H1 (cell line): ENCODE measurements at regions not wholly inside any gene's neighbourhood (a gene's known extent, or its start where the extent isn't known, plus 50 kb on each side); places are given as distances from the start of the nearest gene placed in this dataset.

ENCODE experiments used
- CTCF ChIA-PET: fragments of 300-600 bp; sonication (Branson Sonifier 250); formaldehyde crosslinking; loops from one replicate; lab custom pipeline; 2021; ENCODE audit not compliant: partially characterized antibody; lab: Charles Lee
- POLR2A ChIA-PET: fragments of 300-600 bp; sonication (Branson Sonifier 250); formaldehyde crosslinking; loops from one replicate; lab custom pipeline; 2021; ENCODE audit warnings: inconsistent platforms; ENCODE audit not compliant: partially characterized antibody; lab: Charles Lee
- DNase-seq, 2 experiments: peaks; one replicate each; pipeline versions ENCODE4 v3.0.0 to v3.0.0-alpha.2; 2010 to 2022; ENCODE audit warnings: low spot score in 2 of 2, low read depth in 1 of 2, mixed read lengths in 1 of 2
- FAIRE-seq: peaks from 2 replicates; lab custom pipeline; 2011; peaks lifted over from hg19 to GRCh38; lab: Jason Lieb, UNC
- H2AFZ ChIP-seq: 2 replicates; pipeline ENCODE4 v1.8.1; 2012; ENCODE audit warnings: low read length, inconsistent platforms
- H2AK5ac ChIP-seq: 2 replicates; pipeline ENCODE4 v1.6.1; 2013; ENCODE audit warnings: low read depth, low read length
- H2BK120ac ChIP-seq: replicated peaks from 2 replicates; pipeline ENCODE3; 2013; ENCODE audit warnings: low read depth, low read length, inconsistent platforms
- H2BK12ac ChIP-seq: 2 replicates; pipeline ENCODE4 v1.6.1; 2013; ENCODE audit warnings: low read depth, low read length
- H2BK15ac ChIP-seq: 2 replicates; pipeline ENCODE4 v1.6.1; 2013; ENCODE audit warnings: low read length
- H2BK20ac ChIP-seq: 2 replicates; pipeline ENCODE4 v1.6.1; 2013; ENCODE audit warnings: low read length
- H2BK5ac ChIP-seq: 2 replicates; pipeline ENCODE4 v1.6.1; 2013; ENCODE audit warnings: low read depth, low read length
- H3K14ac ChIP-seq: 2 replicates; pipeline ENCODE4 v1.6.1; 2013; ENCODE audit warnings: inconsistent platforms; ENCODE audit not compliant: insufficient read length
- H3K18ac ChIP-seq: 2 replicates; pipeline ENCODE4 v1.6.1; 2013; ENCODE audit warnings: low read length; ENCODE audit errors: extremely low read depth
- H3K23ac ChIP-seq: 2 replicates; pipeline ENCODE4 v1.6.1; 2013; ENCODE audit warnings: inconsistent platforms; ENCODE audit not compliant: insufficient read length
- H3K23me2 ChIP-seq: 2 replicates; pipeline ENCODE4 v1.6.1; 2013; ENCODE audit warnings: low read depth, low read length
- H3K27ac ChIP-seq: 2 replicates; pipeline ENCODE4 v1.6.1; 2011; ENCODE audit warnings: low read depth, low read length, inconsistent platforms
- H3K27me3 ChIP-seq, 4 experiments: replicated peaks in 1 of 4; 1 replicate in 1 of 4; 2 replicates in 3 of 4; pipeline versions ENCODE4 v1.6.1 to v1.8.1; 2011 to 2013; ENCODE audit warnings: low read length in 3 of 4, mild to moderate bottlenecking in 3 of 4, inconsistent platforms in 2 of 4, mixed read lengths in 2 of 4, moderate library complexity in 1 of 4; ENCODE audit not compliant: control insufficient read depth in 3 of 4, insufficient read depth in 3 of 4; ENCODE audit errors: extremely low read depth in 1 of 4
- H3K36me3 ChIP-seq, 4 experiments: 2 replicates each; pipeline versions ENCODE4 v1.6.1 to v1.8.1; 2011 to 2013; ENCODE audit warnings: mild to moderate bottlenecking in 4 of 4, low read length in 3 of 4, moderate library complexity in 2 of 4, control low read depth in 1 of 4, inconsistent platforms in 1 of 4; ENCODE audit not compliant: insufficient read depth in 4 of 4, control insufficient read depth in 2 of 4
- H3K4ac ChIP-seq: replicated peaks from 2 replicates; pipeline ENCODE3; 2013; ENCODE audit warnings: low read length, low read depth, mixed read lengths, inconsistent platforms; ENCODE audit not compliant: insufficient read length
- H3K4me1 ChIP-seq, 4 experiments: replicated peaks in 1 of 4; 1 replicate in 1 of 4; 2 replicates in 3 of 4; pipeline versions ENCODE4 v1.6.1 to v1.8.1; 2011 to 2013; ENCODE audit warnings: low read length in 3 of 4, inconsistent platforms in 2 of 4, mixed read lengths in 1 of 4; ENCODE audit not compliant: insufficient read depth in 4 of 4, control insufficient read depth in 3 of 4
- H3K4me2 ChIP-seq, 2 experiments: 2 replicates each; pipeline versions ENCODE4 v1.6.1 to v1.8.1; 2011 to 2013; ENCODE audit warnings: low read depth in 2 of 2, low read length in 2 of 2, control low read depth in 1 of 2, inconsistent platforms in 1 of 2, mild to moderate bottlenecking in 1 of 2; ENCODE audit not compliant: insufficient read depth in 1 of 2
- H3K4me3 ChIP-seq, 4 experiments: fragments of 200-600, 300-600 bp in 1 of 4; sonication (generic), shearing (Covaris generic), sonication (Bioruptor Twin) in 1 of 4; 2 replicates each; pipeline versions ENCODE4 v1.5.1 to v1.8.1; 2011 to 2016; ENCODE audit warnings: low read length in 4 of 4, low read depth in 3 of 4, control low read depth in 2 of 4, inconsistent platforms in 2 of 4, mild to moderate bottlenecking in 2 of 4, mixed read lengths in 1 of 4, moderate library complexity in 1 of 4; ENCODE audit not compliant: insufficient read depth in 2 of 4; ENCODE audit errors: extremely low read depth in 1 of 4
- H3K56ac ChIP-seq: replicated peaks from 2 replicates; pipeline ENCODE3; 2013; ENCODE audit warnings: low read depth, mild to moderate bottlenecking, mixed read lengths, low read length, inconsistent platforms; ENCODE audit not compliant: insufficient read length
- H3K79me1 ChIP-seq: 2 replicates; pipeline ENCODE4 v1.6.1; 2013; ENCODE audit warnings: low read depth, low read length, control low read depth
- H3K79me2 ChIP-seq, 2 experiments: 2 replicates each; pipeline versions ENCODE4 v1.6.1 to v1.8.1; 2012 to 2013; ENCODE audit warnings: low read length in 2 of 2, mild to moderate bottlenecking in 2 of 2, inconsistent platforms in 1 of 2; ENCODE audit not compliant: insufficient read depth in 2 of 2, control insufficient read depth in 1 of 2
- H3K9ac ChIP-seq, 4 experiments: replicated peaks in 1 of 4; 1 replicate in 1 of 4; 2 replicates in 3 of 4; pipeline versions ENCODE4 v1.6.1 to v1.8.1; 2011 to 2013; ENCODE audit warnings: low read depth in 3 of 4, low read length in 3 of 4, control low read depth in 2 of 4, mild to moderate bottlenecking in 2 of 4, moderate library complexity in 2 of 4, inconsistent platforms in 1 of 4; ENCODE audit errors: extremely low read depth in 1 of 4
- H3K9me3 ChIP-seq, 2 experiments: 2 replicates each; pipeline versions ENCODE4 v1.6.1 to v1.8.1; 2012 to 2013; ENCODE audit warnings: mild to moderate bottlenecking in 2 of 2, moderate library complexity in 2 of 2, control low read depth in 1 of 2, inconsistent platforms in 1 of 2, low read depth in 1 of 2, low read length in 1 of 2, mixed read lengths in 1 of 2; ENCODE audit not compliant: insufficient read depth in 2 of 2
- H4K20me1 ChIP-seq, 2 experiments: replicated peaks in 1 of 2; 2 replicates each; pipeline versions ENCODE3 to v1.8.1; 2011 to 2013; ENCODE audit warnings: inconsistent platforms in 2 of 2, low read length in 2 of 2, mild to moderate bottlenecking in 1 of 2; ENCODE audit not compliant: insufficient read depth in 2 of 2, control insufficient read depth in 1 of 2
- H4K5ac ChIP-seq: 2 replicates; pipeline ENCODE4 v1.6.1; 2013; ENCODE audit warnings: low read length, low read depth, mixed read lengths, inconsistent platforms; ENCODE audit not compliant: insufficient read length
- H4K8ac ChIP-seq: 2 replicates; pipeline ENCODE4 v1.8.0; 2013; ENCODE audit warnings: mild to moderate bottlenecking, moderate library complexity, low read length, inconsistent platforms; ENCODE audit not compliant: insufficient read depth; ENCODE audit errors: extremely low read depth
- H4K91ac ChIP-seq: replicated peaks from 2 replicates; pipeline ENCODE3; 2013; ENCODE audit warnings: low read length, mixed read lengths, inconsistent platforms; ENCODE audit not compliant: insufficient read length
- CHD1 ChIP-seq: IDR thresholded peaks from 2 replicates; pipeline ENCODE4 v1.6.1; 2012; ENCODE audit warnings: low read depth, low read length, improper control_type of control experiment
- CHD2 ChIP-seq: IDR thresholded peaks from 2 replicates; pipeline ENCODE4 v1.6.1; 2012; ENCODE audit warnings: low read length, improper control_type of control experiment
- EZH2 ChIP-seq: fragments of 200-600 bp; sonication (generic); IDR thresholded peaks from 2 replicates; pipeline ENCODE4 v1.7.1; 2012; ENCODE audit warnings: low read depth, mild to moderate bottlenecking, moderate library complexity, low read length, inconsistent platforms; ENCODE audit not compliant: severe bottlenecking
- JUND ChIP-seq: IDR thresholded peaks from 2 replicates; pipeline ENCODE4 v1.6.1; 2011; ENCODE audit warnings: mild to moderate bottlenecking, improper control_type of control experiment, low read length
- KDM4A ChIP-seq: IDR thresholded peaks from one replicate; pipeline ENCODE4 v1.7.1; 2012; ENCODE audit warnings: low read depth, mild to moderate bottlenecking, moderate library complexity, low read length, inconsistent platforms; ENCODE audit not compliant: severe bottlenecking
- POLR2AphosphoS5 ChIP-seq: IDR thresholded peaks from 2 replicates; pipeline ENCODE4 v1.6.1; 2011; ENCODE audit warnings: low read depth, low read length
- RBBP5 ChIP-seq: IDR thresholded peaks from 2 replicates; pipeline ENCODE4 v1.7.1; 2012; ENCODE audit warnings: low read depth, mild to moderate bottlenecking, inconsistent platforms, low read length, moderate library complexity, borderline replicate concordance
- WGBS, 2 experiments: shearing (Covaris generic) in 1 of 2; methylation state at CpG; one replicate each; pipeline versions ENCODE4 v1.1.6 to v1.1.7; 2013 to 2015; ENCODE audit warnings: low lambda C conversion rate in 2 of 2, mixed read lengths in 2 of 2, inconsistent platforms in 1 of 2, low coverage in 1 of 2, missing lambda C conversion rate in 1 of 2; ENCODE audit not compliant: insufficient replicate concordance in 2 of 2, insufficient coverage in 1 of 2, insufficient read length in 1 of 2; ENCODE audit errors: extremely low coverage in 1 of 2, missing lambda C conversion rate in 1 of 2; 5-methylcytosine and 5-hydroxymethylcytosine counted together

DNA sequence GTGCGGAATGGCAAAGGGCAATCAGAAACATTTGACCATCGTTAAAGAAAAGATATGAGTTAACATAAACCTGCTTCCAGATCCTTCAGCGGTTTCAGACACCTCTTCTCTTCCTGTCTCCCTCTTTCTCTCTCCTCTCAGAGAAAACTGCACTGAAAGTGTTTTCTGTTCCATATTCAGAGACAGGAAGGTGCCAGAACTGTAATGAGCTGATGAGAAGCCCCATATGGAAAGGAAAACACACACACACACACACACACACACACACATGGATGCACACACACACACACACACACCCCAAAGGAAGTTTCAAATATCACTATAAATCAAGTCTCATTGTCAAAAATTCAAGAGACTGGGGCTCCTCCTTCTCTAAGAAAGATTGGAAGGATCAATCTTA is 515.5 kb downstream of the NUF2 start:
- Histone ChIP-seq H3K27ac (no peak overlapping the region), H4K8ac (no peak overlapping the region), H3K79me2 (no peaks in the 10 kb centered on the region), H4K91ac (no peak overlapping the region), H3K56ac (no peak overlapping the region), H3K14ac (no peak overlapping the region), H4K20me1 (no peaks in the 10 kb centered on the region), H3K9ac (no peak overlapping the region), H3K18ac (no peak overlapping the region), H2AFZ (peak overlapping the region; percentile 76; the same call in 1 of the 2 replicates), H2BK12ac (no peak overlapping the region), H4K5ac (no peak overlapping the region), H3K4me1 (no peaks in the 10 kb centered on the region; a peak in 1 of 7 replicates), H2BK15ac (no peak overlapping the region), H3K23me2 (no peaks in the 10 kb centered on the region), H2AK5ac (no peak overlapping the region), H3K27me3 (no peaks in the 10 kb centered on the region), H3K4me2 (no peak overlapping the region), H2BK20ac (no peak overlapping the region), H2BK5ac (no peak overlapping the region), H3K4ac (no peak overlapping the region), H3K9me3 (no peaks in the 10 kb centered on the region), H2BK120ac (no peak overlapping the region), H3K79me1 (no peaks in the 10 kb centered on the region), H3K36me3 (no peaks in the 10 kb centered on the region), H3K23ac (no peak overlapping the region), H3K4me3 (no peak overlapping the region)
- CTCF ChIA-PET: interaction anchor here (0.6 to 1.3 kb wide), 3 partner anchors 37 to 69 kb away, joined by 3 to 7 read pairs (median 4); no protein-coding TSS in a partner anchor
- 90% methylated on average over 3 of the region's 3 CpGs; no CpG with 5 or more reads in 1 of the 2 experiments for WGBS, 2 experiments
- no peak for FAIRE-seq
- POLR2A ChIA-PET: no interaction called here
- no peak for DNase-seq
- TF ChIP-seq POLR2AphosphoS5: no peak
- no peak for TF ChIP-seq JUND
- TF ChIP-seq KDM4A: no peak
- TF ChIP-seq CHD1: no peak
- no peak for TF ChIP-seq EZH2
- no peak for TF ChIP-seq CHD2
- no peak for TF ChIP-seq RBBP5
